NK-92 (cell line): ENCODE measurements at regions not wholly inside any gene's neighbourhood (a gene's known extent, or its start where the extent isn't known, plus 50 kb on each side); places are given as distances from the start of the nearest gene placed in this dataset.
"Not testable (repeated sequence)": the region's sequence is repeated elsewhere in the genome, so short reads cannot be mapped to it uniquely, and the experiment has no call there.

Experiments
- DNase-seq: peaks from one replicate; lab custom pipeline; 2025; ENCODE audit not compliant: unreplicated experiment; lab: John Stamatoyannopoulos, UW

GRCh38 chr6:3920321-3920720 is 71.1 kb downstream of the FAM50B start:
- DNase-seq, result no peak

GRCh38 chr6:3921663-3922062 is 72.5 kb downstream of the FAM50B start:
- no peak for DNase-seq

GRCh38 chr6:3922619-3923018 is 73.4 kb downstream of the FAM50B start:
- DNase-seq, result not testable (repeated sequence)

- not testable (repeated sequence) for DNase-seq
Measured at GRCh38 chr6:3925223-3926149, 76.3 kb downstream of the FAM50B start.

- no peak for DNase-seq
Measured at GRCh38 chr6:3926150-3926482, 76.9 kb downstream of the FAM50B start.

- DNase-seq, result no peak
Measured at GRCh38 chr6:3928111-3928510, 78.9 kb downstream of the FAM50B start.

- DNase-seq, result no peak
Measured at GRCh38 chr6:3929281-3929798, 80.2 kb downstream of the FAM50B start.

GRCh38 chr6:3937438-3937837 is 88.3 kb downstream of the FAM50B start:
- no peak for DNase-seq

GRCh38 chr6:3938715-3939367 is 89.7 kb downstream of the FAM50B start:
- no peak for DNase-seq

GRCh38 chr6:3939368-3939958 is 90.3 kb downstream of the FAM50B start:
- no peak for DNase-seq

- DNase-seq, result no peak
Measured at GRCh38 chr6:3939964-3940363, 90.8 kb downstream of the FAM50B start.

- DNase-seq, result no peak
Measured at GRCh38 chr6:3940703-3941102, 91.5 kb downstream of the FAM50B start.

- no peak for DNase-seq
Measured at GRCh38 chr6:3943331-3943765, 94.2 kb downstream of the FAM50B start.

GRCh38 chr6:3944246-3944645 is 95.1 kb downstream of the FAM50B start:
- no peak for DNase-seq

- DNase-seq, result no peak
Measured at GRCh38 chr6:3946778-3947177, 97.6 kb downstream of the FAM50B start.

- DNase-seq, result no peak
Measured at GRCh38 chr6:3948866-3949265, 99.7 kb downstream of the FAM50B start.

- DNase-seq, result no peak
Measured at GRCh38 chr6:3949521-3949920, 100.3 kb downstream of the FAM50B start.

GRCh38 chr6:3956054-3956453 is 106.9 kb downstream of the FAM50B start:
- no peak for DNase-seq

GRCh38 chr6:3957321-3957720 is 108.1 kb downstream of the FAM50B start:
- DNase-seq, result no peak

- DNase-seq, result no peak
Measured at GRCh38 chr6:3958255-3958654, 109.1 kb downstream of the FAM50B start.

- no peak for DNase-seq
Measured at GRCh38 chr6:3959385-3959784, 110.2 kb downstream of the FAM50B start.
